HG03432 (cell line): ENCODE measurements at regions not wholly inside any gene's neighbourhood (a gene's known extent, or its start where the extent isn't known, plus 50 kb on each side); places are given as distances from the start of the nearest gene placed in this dataset.

Experiments used
- ATAC-seq: cut with Tn5 transposase; IDR thresholded peaks from one replicate; pipeline ENCODE4 v1.9.1; 2021; ENCODE audit warnings: mild to moderate bottlenecking, moderate library complexity; ENCODE audit not compliant: unreplicated experiment

- ATAC-seq, result no peak
Measured at GRCh38 chr14:104521816-104522745, 57.5 kb upstream of the C14orf180 start.

- no peak for ATAC-seq
Measured at GRCh38 chr14:104522926-104523545, 56.5 kb upstream of the C14orf180 start.

- no peak for ATAC-seq
Measured at GRCh38 chr14:104523546-104523935, 56.0 kb upstream of the C14orf180 start.

DNA sequence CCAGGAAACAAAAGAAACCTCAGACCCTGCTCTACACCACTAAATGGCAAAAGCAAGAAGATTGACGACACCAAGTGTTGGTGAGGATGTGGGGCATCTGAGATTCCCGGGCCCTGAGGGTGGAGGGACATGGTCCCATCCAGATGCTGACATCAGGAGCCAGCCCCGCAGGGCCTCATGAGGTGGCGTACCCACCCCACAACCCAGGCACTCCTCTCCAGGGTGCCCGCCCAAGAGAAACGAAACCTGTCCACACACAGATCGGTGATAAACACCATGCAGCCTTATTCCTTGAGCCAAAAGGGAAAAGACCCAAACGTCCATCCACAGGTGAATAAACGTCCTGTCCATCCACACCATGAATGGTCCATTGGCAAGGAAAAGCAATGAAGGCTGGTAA lies 54.8 kb upstream of the C14orf180 start:
- ATAC-seq, result no peak

DNA sequence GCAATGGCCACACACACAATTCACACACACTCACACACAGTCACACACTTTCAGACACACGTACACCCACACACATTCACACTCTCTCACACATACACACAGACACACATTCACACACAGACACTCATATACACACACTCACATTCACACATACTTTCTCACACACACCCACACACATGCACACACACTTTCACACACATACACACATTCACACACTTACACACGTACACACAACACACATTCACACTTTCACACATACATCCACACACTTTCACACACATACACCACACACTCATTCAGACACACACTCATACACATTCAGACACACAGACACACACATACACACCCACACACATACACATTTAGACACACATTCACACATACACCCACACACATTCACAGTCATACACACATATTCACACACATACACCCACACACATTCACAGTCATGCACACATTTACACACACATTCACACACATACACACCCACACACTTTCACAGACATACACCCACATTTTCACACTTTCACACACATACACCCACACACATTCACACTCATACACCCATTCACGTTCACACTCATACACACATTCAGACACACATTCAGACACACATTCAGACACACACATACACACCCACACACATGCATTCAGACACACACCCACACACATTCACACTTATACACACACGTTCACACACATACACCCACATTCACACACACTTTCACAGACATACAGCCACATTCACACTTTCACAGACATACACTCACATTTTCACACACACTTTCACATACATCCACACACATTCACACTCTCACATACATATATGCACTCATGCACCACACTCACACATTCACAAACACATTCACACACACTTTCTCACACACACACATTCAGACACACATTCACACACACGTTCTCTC lies 52.6 kb upstream of the C14orf180 start:
- ATAC-seq, result no peak

GRCh38 chr14:104527857-104528459 lies 51.6 kb upstream of the C14orf180 start:
- ATAC-seq, result no peak

- ATAC-seq, result no peak
Measured at GRCh38 chr14:104528496-104528895, 51.1 kb upstream of the C14orf180 start.
